Effector memory CD4-positive, alpha-beta T cell (primary cell): ENCODE measurements at regions not wholly inside any gene's neighbourhood (a gene's known extent, or its start where the extent isn't known, plus 50 kb on each side); places are given as distances from the start of the nearest gene placed in this dataset.

ENCODE experiments used
- DNase-seq, 3 donors: peaks; one replicate each; pipeline ENCODE4 v3.0.0-alpha.2; 2020
- H3K27ac ChIP-seq: 2 replicates; pipeline ENCODE4 v1.7.0; 2013; ENCODE audit warnings: mild to moderate bottlenecking, low read length, moderate library complexity; ENCODE audit not compliant: insufficient read depth, poor library complexity, severe bottlenecking
- H3K27me3 ChIP-seq: replicated peaks from 2 replicates; pipeline ENCODE4 v1.7.0; 2013; ENCODE audit warnings: mild to moderate bottlenecking, low read length; ENCODE audit not compliant: insufficient read depth, control insufficient read depth, poor library complexity, severe bottlenecking
- H3K36me3 ChIP-seq: 2 replicates; pipeline ENCODE4 v1.7.0; 2013; ENCODE audit warnings: mild to moderate bottlenecking, low read length, moderate library complexity; ENCODE audit not compliant: control insufficient read depth, insufficient read depth
- H3K4me1 ChIP-seq: 2 replicates; pipeline ENCODE4 v1.7.0; 2013; ENCODE audit warnings: low read length, mild to moderate bottlenecking; ENCODE audit not compliant: control insufficient read depth, insufficient read depth, poor library complexity, severe bottlenecking
- H3K4me3 ChIP-seq: 2 replicates; pipeline ENCODE4 v1.7.0; 2013; ENCODE audit warnings: low read length, low read depth, mild to moderate bottlenecking; ENCODE audit not compliant: insufficient read depth, poor library complexity, severe bottlenecking
- H3K9me3 ChIP-seq: 2 replicates; pipeline ENCODE4 v1.7.0; 2013; ENCODE audit warnings: mild to moderate bottlenecking, low read length, moderate library complexity; ENCODE audit not compliant: control insufficient read depth

DNA sequence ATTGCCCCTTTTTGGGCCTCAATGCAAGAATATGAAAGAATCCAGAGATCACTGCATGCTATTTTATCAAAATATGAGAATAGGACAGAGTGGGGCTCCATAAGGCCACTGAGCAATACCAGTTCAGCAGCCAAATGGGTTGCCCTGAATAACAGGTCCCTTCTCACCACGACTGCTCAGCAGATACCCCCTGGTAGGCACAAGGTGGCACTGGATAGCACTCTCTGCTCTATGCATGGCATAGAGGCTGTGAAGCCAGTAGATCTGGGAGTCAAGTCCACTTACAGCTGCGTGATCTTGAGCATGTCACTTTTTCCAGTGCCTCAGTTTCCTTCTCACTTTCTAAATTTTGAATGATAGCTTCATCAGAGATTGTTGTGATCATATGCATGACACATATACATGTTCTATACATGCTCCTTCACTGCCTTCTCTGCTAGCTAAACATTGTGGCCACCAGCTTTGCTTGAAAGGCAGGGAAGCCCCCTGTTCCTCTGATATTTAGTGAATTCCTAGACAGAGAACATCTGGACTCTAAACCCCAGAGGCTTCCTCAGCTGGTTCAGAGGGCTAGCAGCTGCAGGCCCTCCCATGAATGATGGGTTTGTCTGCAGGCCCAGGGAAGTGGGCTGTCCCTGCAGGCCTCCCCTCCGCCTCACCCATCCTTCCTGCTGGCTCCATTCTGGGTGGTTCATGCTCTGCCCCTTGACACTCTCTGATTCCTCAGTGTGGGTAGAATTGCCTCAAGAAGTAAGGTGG lies 84.9 kb upstream of the ASIC2 start:
- Histone ChIP-seq H3K27me3 (no peaks in the 10 kb centered on the region), H3K36me3 (no peaks in the 10 kb centered on the region), H3K4me3 (no peak overlapping the region), H3K27ac (no peak overlapping the region), H3K4me1 (no peaks in the 10 kb centered on the region), H3K9me3 (no peaks in the 10 kb centered on the region)
- no peak for DNase-seq

DNA sequence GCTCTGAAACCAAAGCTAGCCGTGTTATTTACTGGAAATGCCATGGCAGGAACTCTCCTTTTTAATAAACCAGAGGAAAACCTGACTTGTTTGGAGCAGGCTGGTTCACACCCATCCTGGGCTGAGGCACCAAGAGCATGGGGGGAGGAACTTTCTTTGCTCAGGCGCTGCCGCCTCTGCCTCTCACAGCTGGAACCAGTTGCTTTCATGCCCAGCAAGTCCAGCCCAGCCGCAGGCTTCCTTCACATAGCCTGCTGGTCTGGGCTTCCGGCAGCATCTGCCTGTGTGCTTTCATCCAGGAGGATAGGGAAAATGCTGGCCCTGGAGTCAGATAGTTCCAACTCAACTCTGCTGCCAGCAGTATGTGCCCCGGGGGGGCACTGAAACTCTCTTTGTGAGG lies 88.1 kb upstream of the ASIC2 start:
- H3K36me3 ChIP-seq = no peaks in the 10 kb centered on the region
- H3K27ac ChIP-seq = no peak overlapping the region
- no peaks in the 10 kb centered on the region for H3K9me3 ChIP-seq
- no peak for DNase-seq
- H3K4me3 ChIP-seq = no peak overlapping the region
- H3K4me1 ChIP-seq = no peaks in the 10 kb centered on the region
- H3K27me3 ChIP-seq = no peaks in the 10 kb centered on the region

DNA sequence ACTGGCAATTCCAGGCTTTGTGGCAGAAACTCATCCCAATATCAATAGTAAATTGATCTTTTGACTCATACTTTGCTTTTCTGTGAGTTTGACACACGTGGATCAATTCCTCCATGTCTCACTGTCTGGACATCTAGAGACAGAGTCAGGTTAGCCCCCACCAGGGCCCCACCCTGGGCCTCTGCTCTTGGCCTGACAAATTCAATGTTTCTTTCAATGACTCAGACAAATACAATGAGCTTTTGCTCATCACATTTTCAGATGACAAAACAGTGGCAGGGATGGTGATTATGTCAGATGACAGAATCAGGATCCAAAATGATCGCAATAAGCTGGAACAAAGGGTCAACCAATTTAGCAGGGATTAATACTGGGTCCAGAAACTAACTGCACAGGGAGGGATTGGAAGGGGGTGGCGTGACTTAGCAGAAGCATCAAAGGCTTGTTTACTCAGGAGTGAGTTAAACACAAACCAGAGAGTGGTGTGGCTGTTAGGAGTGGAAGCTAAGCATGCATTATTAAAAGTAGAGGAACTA lies 90.5 kb upstream of the ASIC2 start:
- DNase-seq = no peak
- Histone ChIP-seq H3K4me3 (no peak overlapping the region), H3K9me3 (no peaks in the 10 kb centered on the region), H3K36me3 (no peaks in the 10 kb centered on the region), H3K27me3 (no peaks in the 10 kb centered on the region), H3K4me1 (no peaks in the 10 kb centered on the region), H3K27ac (no peak overlapping the region)

DNA sequence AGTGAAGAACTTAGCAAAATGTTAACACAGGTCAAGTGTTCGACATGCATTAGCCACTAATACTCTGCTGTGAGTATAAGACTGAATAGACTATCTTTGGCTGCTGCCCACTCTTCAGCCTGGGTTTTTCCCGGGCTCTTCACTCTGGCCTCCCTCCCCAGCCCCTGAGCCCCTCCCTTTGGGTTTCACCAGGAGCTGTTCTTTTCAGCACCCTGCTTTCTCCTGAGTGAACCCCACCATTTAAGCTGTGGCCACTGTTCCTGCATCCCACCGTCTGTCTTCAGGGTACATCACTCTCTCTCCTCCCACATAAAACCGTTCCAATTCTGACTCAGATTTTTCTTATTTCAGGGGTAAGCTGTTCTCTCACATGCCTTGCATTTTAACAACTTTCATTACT lies 92.0 kb upstream of the ASIC2 start:
- Histone ChIP-seq H3K27ac (no peak overlapping the region), H3K9me3 (no peaks in the 10 kb centered on the region), H3K4me3 (no peak overlapping the region), H3K36me3 (no peaks in the 10 kb centered on the region), H3K27me3 (no peaks in the 10 kb centered on the region), H3K4me1 (no peaks in the 10 kb centered on the region)
- no peak for DNase-seq

DNA sequence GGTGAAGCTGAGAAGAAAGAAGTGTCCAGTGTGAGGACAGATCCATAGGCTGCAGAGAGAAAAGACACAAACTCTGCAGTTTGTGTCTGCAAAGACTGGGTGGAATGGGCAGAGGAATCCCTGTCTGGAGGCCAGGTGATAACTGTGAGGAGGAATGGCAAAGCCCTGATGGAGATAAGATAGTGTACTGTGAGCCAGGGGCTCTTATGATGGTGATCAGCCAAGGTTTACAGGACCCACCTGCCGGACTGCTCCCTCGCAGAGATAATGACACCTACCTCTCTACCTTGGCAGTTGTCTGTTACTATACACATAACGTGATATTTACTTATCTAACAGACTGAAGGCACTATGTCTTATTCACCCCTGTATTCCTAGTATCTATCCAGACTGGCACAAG lies 92.6 kb upstream of the ASIC2 start:
- Histone ChIP-seq H3K4me3 (no peak overlapping the region), H3K4me1 (no peaks in the 10 kb centered on the region), H3K36me3 (no peaks in the 10 kb centered on the region), H3K27me3 (no peaks in the 10 kb centered on the region), H3K27ac (no peak overlapping the region), H3K9me3 (no peaks in the 10 kb centered on the region)
- DNase-seq = no peak

DNA sequence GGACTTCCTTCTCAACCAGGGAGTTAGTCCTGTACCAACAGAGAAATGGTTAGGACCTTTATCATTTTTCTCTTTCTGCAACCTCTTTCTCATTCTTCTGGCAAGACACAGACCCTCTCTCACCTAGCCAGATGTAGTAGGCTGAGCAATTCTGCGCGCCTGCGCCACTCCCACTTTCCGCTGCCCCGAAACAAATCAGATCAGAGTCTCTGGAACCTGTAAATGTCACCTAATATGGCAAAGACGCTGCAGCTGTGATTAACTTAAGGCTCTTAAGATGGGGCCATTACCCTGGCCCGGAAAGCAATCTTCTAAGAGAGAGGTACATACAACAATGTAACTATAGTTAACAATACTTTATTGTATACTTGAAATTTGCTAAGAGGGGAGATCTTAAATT lies 94.3 kb upstream of the ASIC2 start:
- H3K27ac ChIP-seq = no peak overlapping the region
- no peaks in the 10 kb centered on the region for H3K36me3 ChIP-seq
- no peaks in the 10 kb centered on the region for H3K9me3 ChIP-seq
- no peak for DNase-seq
- no peaks in the 10 kb centered on the region for H3K27me3 ChIP-seq
- H3K4me1 ChIP-seq = no peaks in the 10 kb centered on the region
- H3K4me3 ChIP-seq = no peak overlapping the region

DNA sequence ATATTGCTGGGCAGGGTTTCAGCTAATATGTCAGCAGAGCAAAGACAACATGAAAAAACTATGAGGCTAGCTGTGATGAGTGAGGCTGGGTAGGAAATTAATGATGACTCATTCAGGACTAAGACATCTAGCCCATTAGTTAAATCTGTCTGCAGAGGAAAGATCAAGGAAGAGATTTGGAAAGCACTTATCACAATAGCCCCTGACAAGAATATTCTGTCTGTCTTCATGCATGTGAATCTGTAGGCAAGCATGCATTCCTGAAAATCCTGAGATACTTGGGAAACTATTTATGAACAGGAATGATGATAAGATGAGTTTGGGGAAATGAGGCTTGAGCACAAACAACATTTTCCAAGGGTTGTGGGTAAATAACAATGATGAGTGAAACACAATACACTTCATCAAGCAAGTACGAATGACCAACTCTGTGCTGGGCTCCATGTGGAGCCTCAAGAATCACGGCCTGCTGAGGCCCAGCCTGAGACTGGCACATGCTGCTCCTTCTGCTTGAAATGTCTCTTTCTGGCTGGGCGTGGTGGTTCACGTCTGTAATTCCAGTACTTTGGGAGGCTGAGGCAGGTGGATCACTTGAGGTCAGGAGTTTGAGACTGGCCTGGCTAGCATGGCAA lies 96.5 kb upstream of the ASIC2 start:
- Histone ChIP-seq H3K9me3 (no peaks in the 10 kb centered on the region), H3K4me3 (no peak overlapping the region), H3K4me1 (no peaks in the 10 kb centered on the region), H3K27me3 (no peaks in the 10 kb centered on the region), H3K36me3 (no peaks in the 10 kb centered on the region), H3K27ac (no peak overlapping the region)
- DNase-seq = no peak

DNA sequence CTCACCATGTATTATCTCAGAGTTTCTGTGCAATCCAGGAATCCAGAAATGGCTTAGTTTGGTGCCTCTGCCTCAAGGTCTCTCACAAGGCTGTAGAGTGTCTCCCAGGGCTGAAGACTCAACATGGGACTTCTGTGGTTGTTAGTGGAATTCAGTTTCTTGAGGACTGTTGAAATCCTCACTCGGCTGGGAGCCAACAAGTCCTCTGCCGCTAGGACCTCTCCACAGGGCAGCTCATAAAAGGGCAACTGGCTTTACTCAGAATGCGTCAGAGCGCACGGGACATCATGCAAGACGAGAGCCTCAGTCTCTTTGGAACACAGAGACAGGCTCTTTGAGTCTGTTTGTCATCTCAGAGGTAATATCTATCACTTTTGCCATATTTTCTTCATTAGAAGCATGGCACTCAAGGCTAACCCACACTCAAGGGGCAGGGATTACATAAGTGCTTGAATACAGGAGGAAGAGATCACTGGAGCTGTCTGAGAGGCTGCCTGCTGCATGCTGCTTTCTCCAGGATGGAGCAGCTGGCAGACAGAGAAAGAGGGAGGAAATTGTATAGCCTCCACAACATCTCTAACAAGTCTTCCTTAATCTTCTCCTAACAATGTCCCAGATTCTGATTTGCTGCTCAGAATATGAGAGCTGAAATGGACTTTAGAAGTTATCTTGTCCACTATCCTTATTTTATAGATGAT lies 97.5 kb upstream of the ASIC2 start:
- Histone ChIP-seq H3K4me1 (no peaks in the 10 kb centered on the region), H3K4me3 (no peak overlapping the region), H3K27ac (no peak overlapping the region), H3K9me3 (no peaks in the 10 kb centered on the region), H3K36me3 (no peaks in the 10 kb centered on the region), H3K27me3 (no peaks in the 10 kb centered on the region)
- DNase-seq = no peak

DNA sequence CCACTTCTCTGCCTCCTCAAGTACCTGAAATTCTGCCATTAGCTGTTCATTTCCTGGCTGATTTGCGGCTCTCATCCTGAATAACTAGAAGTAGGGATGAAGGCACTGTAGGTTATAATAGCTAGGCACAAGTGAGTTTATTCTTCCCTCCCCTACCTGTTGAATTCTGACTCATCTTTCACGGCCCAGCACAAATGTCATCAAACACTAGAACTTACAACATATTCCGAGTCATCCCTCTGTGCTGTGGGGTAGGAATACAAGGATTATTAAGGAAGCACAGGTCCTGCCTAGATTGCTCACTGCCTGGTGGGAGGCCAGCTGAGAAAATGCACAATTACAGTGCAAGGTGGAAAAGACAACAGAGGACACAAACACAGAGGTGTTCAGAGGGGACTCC lies 103.7 kb upstream of the ASIC2 start:
- no peaks in the 10 kb centered on the region for H3K36me3 ChIP-seq
- no peaks in the 10 kb centered on the region for H3K9me3 ChIP-seq
- DNase-seq = no peak
- H3K27ac ChIP-seq = no peak overlapping the region
- H3K4me1 ChIP-seq = no peaks in the 10 kb centered on the region
- no peak overlapping the region for H3K4me3 ChIP-seq
- H3K27me3 ChIP-seq = no peaks in the 10 kb centered on the region

DNA sequence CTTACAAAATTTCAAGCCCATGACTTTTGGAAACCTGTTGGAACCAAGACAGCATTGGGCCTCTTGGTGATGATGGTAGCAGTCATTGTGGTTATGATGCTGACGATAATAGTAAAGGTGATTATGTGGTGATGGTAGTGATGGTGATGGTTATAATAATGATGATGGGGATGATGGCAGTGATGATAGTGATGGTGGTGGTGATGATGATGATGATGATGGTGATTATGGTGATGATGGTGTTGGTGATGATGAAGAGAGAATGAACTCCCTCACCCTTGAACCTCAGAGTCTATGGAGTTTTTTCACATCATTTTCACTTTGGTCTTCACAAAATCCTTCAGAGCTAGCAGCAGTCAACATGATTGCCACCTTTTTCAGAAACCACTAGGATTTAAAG lies 105.3 kb upstream of the ASIC2 start:
- no peak overlapping the region for H3K27ac ChIP-seq
- H3K27me3 ChIP-seq = no peaks in the 10 kb centered on the region
- H3K4me1 ChIP-seq = no peaks in the 10 kb centered on the region
- H3K4me3 ChIP-seq = no peak overlapping the region
- no peaks in the 10 kb centered on the region for H3K9me3 ChIP-seq
- no peak for DNase-seq
- no peaks in the 10 kb centered on the region for H3K36me3 ChIP-seq
